IMR-90 (cell line): ENCODE measurements at regions not wholly inside any gene's neighbourhood (a gene's known extent, or its start where the extent isn't known, plus 50 kb on each side); places are given as distances from the start of the nearest gene placed in this dataset.
"Not testable (repeated sequence)": the region's sequence is repeated elsewhere in the genome, so short reads cannot be mapped to it uniquely, and the experiment has no call there.

Source experiments
- CEBPB ChIP-seq: IDR thresholded peaks from 2 replicates; pipeline ENCODE4 v1.6.1; 2012; ENCODE audit warnings: low read depth, low read length, improper control_type of control experiment
- CHD1 ChIP-seq: IDR thresholded peaks from 2 replicates; pipeline ENCODE4 v1.6.1; 2012; ENCODE audit warnings: low read depth, low read length, improper control_type of control experiment
- FOS ChIP-seq: fragments of 150-350 bp; IDR thresholded peaks from 2 replicates; pipeline ENCODE4 v1.6.1; 2016; ENCODE audit warnings: low read depth, low read length
- MAZ ChIP-seq: IDR thresholded peaks from 2 replicates; pipeline ENCODE4 v1.6.1; 2012; ENCODE audit warnings: low read depth, mild to moderate bottlenecking, low read length, improper control_type of control experiment, moderate library complexity, borderline replicate concordance
- MXI1 ChIP-seq: IDR thresholded peaks from 2 replicates; pipeline ENCODE4 v1.6.1; 2012; ENCODE audit warnings: low read depth, mild to moderate bottlenecking, low read length, moderate library complexity, borderline replicate concordance
- POLR2A ChIP-seq: IDR thresholded peaks from 2 replicates; pipeline ENCODE4 v1.6.1; 2012; ENCODE audit warnings: mild to moderate bottlenecking, low read depth, low read length
- SMC3 ChIP-seq: fragments of 150-350 bp; IDR thresholded peaks from 2 replicates; pipeline ENCODE4 v1.6.1; 2016; ENCODE audit warnings: low read depth, mild to moderate bottlenecking, antibody characterized with exemption, low read length, moderate library complexity
- TF ChIP-seq, protein P1 (sequence below): conservative IDR thresholded peaks from 2 replicates; pipeline ENCODE4 v1.5.1; 2012; ENCODE audit warnings: mild to moderate bottlenecking, low read depth, low read length, improper control_type of control experiment
- TF ChIP-seq, protein P2 (sequence below): fragments of 150-350 bp; IDR thresholded peaks from 2 replicates; pipeline ENCODE4 v1.6.1; 2017; ENCODE audit warnings: mild to moderate bottlenecking, antibody characterized with exemption, low read length, low read depth

DNA sequence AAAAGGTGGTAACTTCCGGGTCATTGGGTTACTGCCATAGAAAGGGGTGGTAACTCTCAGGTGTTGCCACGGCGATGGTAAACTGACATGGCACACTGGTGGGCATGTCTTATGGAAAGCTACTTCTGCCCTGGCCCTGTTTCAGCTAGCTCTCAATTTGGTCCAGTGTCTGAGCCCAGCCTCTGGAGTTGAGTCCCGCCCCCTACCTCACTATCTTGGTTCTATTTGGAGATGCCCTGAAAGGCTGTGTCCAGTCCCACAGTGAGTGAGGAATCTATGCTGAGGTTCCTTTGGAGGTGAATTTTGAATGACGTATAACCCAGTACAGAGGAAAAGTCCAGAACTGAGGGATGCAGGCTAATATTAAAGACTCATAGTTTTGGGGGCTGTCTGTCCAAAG, 230.4 kb upstream of the PLGLB1 start:
- TF ChIP-seq POLR2A, MAZ, SMC3, CHD1, MXI1, CEBPB, FOS: not testable (repeated sequence)
- TF ChIP-seq, protein P1, sequence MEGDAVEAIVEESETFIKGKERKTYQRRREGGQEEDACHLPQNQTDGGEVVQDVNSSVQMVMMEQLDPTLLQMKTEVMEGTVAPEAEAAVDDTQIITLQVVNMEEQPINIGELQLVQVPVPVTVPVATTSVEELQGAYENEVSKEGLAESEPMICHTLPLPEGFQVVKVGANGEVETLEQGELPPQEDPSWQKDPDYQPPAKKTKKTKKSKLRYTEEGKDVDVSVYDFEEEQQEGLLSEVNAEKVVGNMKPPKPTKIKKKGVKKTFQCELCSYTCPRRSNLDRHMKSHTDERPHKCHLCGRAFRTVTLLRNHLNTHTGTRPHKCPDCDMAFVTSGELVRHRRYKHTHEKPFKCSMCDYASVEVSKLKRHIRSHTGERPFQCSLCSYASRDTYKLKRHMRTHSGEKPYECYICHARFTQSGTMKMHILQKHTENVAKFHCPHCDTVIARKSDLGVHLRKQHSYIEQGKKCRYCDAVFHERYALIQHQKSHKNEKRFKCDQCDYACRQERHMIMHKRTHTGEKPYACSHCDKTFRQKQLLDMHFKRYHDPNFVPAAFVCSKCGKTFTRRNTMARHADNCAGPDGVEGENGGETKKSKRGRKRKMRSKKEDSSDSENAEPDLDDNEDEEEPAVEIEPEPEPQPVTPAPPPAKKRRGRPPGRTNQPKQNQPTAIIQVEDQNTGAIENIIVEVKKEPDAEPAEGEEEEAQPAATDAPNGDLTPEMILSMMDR, result not testable (repeated sequence)
- TF ChIP-seq, protein P2, sequence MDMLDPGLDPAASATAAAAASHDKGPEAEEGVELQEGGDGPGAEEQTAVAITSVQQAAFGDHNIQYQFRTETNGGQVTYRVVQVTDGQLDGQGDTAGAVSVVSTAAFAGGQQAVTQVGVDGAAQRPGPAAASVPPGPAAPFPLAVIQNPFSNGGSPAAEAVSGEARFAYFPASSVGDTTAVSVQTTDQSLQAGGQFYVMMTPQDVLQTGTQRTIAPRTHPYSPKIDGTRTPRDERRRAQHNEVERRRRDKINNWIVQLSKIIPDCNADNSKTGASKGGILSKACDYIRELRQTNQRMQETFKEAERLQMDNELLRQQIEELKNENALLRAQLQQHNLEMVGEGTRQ, result not testable (repeated sequence)
